Body of pancreas (tissue), 4 donors: ENCODE measurements at regions not wholly inside any gene's neighbourhood (a gene's known extent, or its start where the extent isn't known, plus 50 kb on each side); places are given as distances from the start of the nearest gene placed in this dataset.

Source experiments
- POLR2A ChIP-seq, 3 donors: fragments of 450-650 bp; IDR thresholded peaks; one replicate each; pipeline ENCODE4 v1.6.1; 2016; ENCODE audit warnings: antibody characterized with exemption in 3 of 3, mild to moderate bottlenecking in 2 of 3
- TF ChIP-seq, protein P1 (sequence below), 7 experiments: fragments of 450-650 bp in 4 of 7; fragments of 200-600 bp in 3 of 7; sonication (generic) in 3 of 7; IDR thresholded peaks; one replicate each; pipeline ENCODE4 v1.5.1; 2016 to 2019; ENCODE audit warnings: antibody characterized with exemption in 7 of 7

DNA sequence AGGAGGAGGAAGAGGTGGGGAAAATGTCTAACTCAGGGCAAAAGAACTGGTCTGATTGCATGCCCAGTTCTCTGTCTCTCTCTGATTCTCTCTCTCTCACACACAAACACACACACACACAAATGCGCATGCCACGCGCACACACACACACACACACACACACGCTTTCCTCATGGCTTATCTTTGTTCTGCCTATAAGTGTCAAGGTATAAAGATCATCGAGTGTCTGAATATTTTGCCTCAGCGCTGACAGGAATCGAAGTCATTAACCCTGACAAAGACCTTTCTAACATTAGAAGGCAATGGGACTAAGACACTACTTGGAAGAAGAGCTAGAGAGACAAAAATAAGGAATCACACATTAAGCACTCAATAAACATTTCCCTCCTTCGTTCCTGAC is 497.1 kb upstream of the KLHL29 start:
- no peak for TF ChIP-seq POLR2A (IDR thresholded peaks at IDR 0.05)
- TF ChIP-seq, protein P1, sequence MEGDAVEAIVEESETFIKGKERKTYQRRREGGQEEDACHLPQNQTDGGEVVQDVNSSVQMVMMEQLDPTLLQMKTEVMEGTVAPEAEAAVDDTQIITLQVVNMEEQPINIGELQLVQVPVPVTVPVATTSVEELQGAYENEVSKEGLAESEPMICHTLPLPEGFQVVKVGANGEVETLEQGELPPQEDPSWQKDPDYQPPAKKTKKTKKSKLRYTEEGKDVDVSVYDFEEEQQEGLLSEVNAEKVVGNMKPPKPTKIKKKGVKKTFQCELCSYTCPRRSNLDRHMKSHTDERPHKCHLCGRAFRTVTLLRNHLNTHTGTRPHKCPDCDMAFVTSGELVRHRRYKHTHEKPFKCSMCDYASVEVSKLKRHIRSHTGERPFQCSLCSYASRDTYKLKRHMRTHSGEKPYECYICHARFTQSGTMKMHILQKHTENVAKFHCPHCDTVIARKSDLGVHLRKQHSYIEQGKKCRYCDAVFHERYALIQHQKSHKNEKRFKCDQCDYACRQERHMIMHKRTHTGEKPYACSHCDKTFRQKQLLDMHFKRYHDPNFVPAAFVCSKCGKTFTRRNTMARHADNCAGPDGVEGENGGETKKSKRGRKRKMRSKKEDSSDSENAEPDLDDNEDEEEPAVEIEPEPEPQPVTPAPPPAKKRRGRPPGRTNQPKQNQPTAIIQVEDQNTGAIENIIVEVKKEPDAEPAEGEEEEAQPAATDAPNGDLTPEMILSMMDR (IDR thresholded peaks at IDR 0.05) = no peak
